ENCODE measurements at regions not wholly inside any gene's neighbourhood (a gene's known extent, or its start where the extent isn't known, plus 50 kb on each side); places are given as distances from the start of the nearest gene placed in this dataset.
A peak's percentile ranks its signal among the peaks of the same experiment; 100 is the strongest.
"Not testable (repeated sequence)": the region's sequence is repeated elsewhere in the genome, so short reads cannot be mapped to it uniquely, and the experiment has no call there.

GRCh38 chr5:86463339-86463738 lies 154.4 kb upstream of the COX7C start:
- H3K4me1 Mint-ChIP-seq = peaks cover 7% of the 10 kb centered on the region
- H3K27ac Mint-ChIP-seq = no peak overlapping the region
- H3K36me3 Mint-ChIP-seq (ENCODE audit: low read depth) = no peaks in the 10 kb centered on the region
- TF ChIP-seq, protein P1, sequence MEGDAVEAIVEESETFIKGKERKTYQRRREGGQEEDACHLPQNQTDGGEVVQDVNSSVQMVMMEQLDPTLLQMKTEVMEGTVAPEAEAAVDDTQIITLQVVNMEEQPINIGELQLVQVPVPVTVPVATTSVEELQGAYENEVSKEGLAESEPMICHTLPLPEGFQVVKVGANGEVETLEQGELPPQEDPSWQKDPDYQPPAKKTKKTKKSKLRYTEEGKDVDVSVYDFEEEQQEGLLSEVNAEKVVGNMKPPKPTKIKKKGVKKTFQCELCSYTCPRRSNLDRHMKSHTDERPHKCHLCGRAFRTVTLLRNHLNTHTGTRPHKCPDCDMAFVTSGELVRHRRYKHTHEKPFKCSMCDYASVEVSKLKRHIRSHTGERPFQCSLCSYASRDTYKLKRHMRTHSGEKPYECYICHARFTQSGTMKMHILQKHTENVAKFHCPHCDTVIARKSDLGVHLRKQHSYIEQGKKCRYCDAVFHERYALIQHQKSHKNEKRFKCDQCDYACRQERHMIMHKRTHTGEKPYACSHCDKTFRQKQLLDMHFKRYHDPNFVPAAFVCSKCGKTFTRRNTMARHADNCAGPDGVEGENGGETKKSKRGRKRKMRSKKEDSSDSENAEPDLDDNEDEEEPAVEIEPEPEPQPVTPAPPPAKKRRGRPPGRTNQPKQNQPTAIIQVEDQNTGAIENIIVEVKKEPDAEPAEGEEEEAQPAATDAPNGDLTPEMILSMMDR (IDR thresholded peaks at IDR 0.05; ENCODE audit: unreplicated experiment in 3 of 3) = no peak
- peaks cover 50% of the 10 kb centered on the region for H3K9me3 Mint-ChIP-seq
- no peaks in the 10 kb centered on the region for H3K27me3 Mint-ChIP-seq (ENCODE audit: low read depth)
- H3K4me3 Mint-ChIP-seq = no peak overlapping the region

DNA sequence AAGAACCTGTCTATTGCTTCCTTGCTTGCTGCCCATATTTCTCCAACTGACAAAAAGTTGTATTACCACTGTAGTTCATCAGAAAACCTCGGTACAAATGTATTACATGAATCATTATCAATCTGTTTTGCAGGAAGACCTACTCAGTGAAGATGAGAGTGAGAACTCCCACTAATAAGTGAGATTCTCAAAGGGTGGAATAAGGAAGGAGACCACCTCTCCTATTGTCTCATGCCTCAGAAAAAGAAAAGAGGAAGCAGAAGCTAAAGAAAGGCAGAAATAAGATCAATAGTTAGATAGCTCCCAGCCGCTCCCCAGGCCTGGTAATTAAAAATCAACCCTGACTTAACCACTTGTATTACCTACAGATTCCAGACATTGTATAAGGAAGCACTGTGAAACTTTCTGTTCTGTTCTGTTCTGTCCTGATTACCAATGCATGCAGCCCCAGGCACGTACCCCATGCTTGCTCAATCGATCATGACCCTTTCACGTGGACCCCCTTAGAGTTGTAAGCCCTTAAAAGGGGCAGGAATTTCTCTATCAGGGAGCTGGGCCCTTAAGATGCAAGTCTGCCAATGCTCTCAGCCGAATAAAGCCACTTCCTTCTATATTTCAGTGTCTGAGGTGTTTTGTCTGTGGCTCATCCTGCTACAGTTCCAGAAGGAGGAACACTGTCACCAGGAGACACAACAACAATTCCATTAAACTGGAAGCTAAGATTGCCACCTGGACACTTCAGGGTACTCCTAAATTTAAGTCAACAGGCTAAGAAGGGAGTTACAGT lies 152.5 kb upstream of the COX7C start:
- H3K27ac Mint-ChIP-seq = no peak overlapping the region
- H3K9me3 Mint-ChIP-seq = peaks cover 40% of the 10 kb centered on the region
- no peak overlapping the region for H3K4me3 Mint-ChIP-seq
- H3K36me3 Mint-ChIP-seq (ENCODE audit: low read depth) = no peaks in the 10 kb centered on the region
- H3K4me1 Mint-ChIP-seq = peaks cover 7% of the 10 kb centered on the region
- TF ChIP-seq, protein P1 (IDR thresholded peaks at IDR 0.05; ENCODE audit: unreplicated experiment in 3 of 3) = no peak
- H3K27me3 Mint-ChIP-seq (ENCODE audit: low read depth) = no peaks in the 10 kb centered on the region

DNA sequence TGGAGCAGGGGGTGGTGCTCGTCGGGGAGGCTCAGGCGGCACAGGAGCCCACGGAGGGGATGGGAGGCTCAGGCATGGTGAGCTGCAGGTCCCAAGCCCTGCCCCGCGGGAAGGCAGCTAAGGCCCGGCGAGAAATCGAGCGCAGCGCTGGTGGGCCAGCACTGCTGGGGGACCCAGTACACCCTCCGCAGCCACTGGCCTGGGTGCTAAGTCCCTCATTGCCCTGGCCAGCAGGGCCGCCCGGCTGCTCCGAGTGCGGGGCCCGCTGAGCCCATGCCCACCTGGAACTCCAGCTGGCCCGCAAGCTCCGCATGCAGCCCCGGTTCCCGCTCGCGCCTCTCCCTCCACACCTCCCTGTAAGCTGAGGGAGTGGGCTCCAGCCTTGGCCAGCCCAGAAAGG lies 151.0 kb upstream of the COX7C start:
- not testable (repeated sequence) for H3K4me3 Mint-ChIP-seq; H3K36me3 Mint-ChIP-seq (ENCODE audit: low read depth); H3K4me1 Mint-ChIP-seq; H3K27me3 Mint-ChIP-seq (ENCODE audit: low read depth); H3K27ac Mint-ChIP-seq
- peaks cover 33% of the 10 kb centered on the region for H3K9me3 Mint-ChIP-seq

GRCh38 chr5:86482008-86482407 lies 135.7 kb upstream of the COX7C start:
- Mint-ChIP-seq H3K9me3 (no peaks in the 10 kb centered on the region), H3K4me3 (no peak overlapping the region), H3K36me3 (ENCODE audit: low read depth) (no peaks in the 10 kb centered on the region), H3K4me1 (no peaks in the 10 kb centered on the region), H3K27ac (no peak overlapping the region), H3K27me3 (ENCODE audit: low read depth) (no peaks in the 10 kb centered on the region)
- TF ChIP-seq, protein P1 (IDR thresholded peaks at IDR 0.05; ENCODE audit: unreplicated experiment in 3 of 3) = no peak

DNA sequence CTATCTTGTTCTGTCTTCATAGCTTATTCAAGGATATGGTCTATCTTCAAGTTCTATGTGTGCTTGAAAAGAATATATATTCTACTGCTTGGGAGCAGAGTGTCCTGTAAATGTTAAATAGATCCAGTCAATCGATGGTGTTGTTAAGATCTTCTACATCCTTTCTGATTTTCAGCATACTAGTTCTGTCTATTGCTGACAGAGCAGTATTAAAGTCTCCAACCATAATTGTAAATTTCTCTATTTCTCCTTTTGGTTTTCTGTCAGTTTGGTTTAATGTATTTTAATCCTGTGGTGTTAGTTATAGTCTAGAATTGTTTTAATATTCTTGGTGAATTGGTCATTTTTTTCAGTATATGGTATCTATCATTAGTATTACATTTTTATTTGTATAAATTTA lies 124.0 kb upstream of the COX7C start:
- H3K36me3 Mint-ChIP-seq (ENCODE audit: low read depth) = no peaks in the 10 kb centered on the region
- H3K27ac Mint-ChIP-seq = no peak overlapping the region
- H3K9me3 Mint-ChIP-seq = no peaks in the 10 kb centered on the region
- TF ChIP-seq, protein P1 (IDR thresholded peaks at IDR 0.05; ENCODE audit: unreplicated experiment in 3 of 3) = no peak
- H3K4me3 Mint-ChIP-seq = no peak overlapping the region
- no peaks in the 10 kb centered on the region for H3K4me1 Mint-ChIP-seq
- H3K27me3 Mint-ChIP-seq (ENCODE audit: low read depth) = no peaks in the 10 kb centered on the region

- H3K4me1 Mint-ChIP-seq = no peaks in the 10 kb centered on the region
- no peak overlapping the region for H3K27ac Mint-ChIP-seq
- no peaks in the 10 kb centered on the region for H3K27me3 Mint-ChIP-seq (ENCODE audit: low read depth)
- TF ChIP-seq, protein P1 (IDR thresholded peaks at IDR 0.05; ENCODE audit: unreplicated experiment in 3 of 3) = peak in 2 of 3 experiments; percentile 33 to 38
- no peaks in the 10 kb centered on the region for H3K9me3 Mint-ChIP-seq
- H3K4me3 Mint-ChIP-seq = no peak overlapping the region
- no peaks in the 10 kb centered on the region for H3K36me3 Mint-ChIP-seq (ENCODE audit: low read depth)
These were observed 116.8 kb upstream of the COX7C start for GRCh38 chr5:86500947-86501346.
